ENCODE measurements at regions not wholly inside any gene's neighbourhood (a gene's known extent, or its start where the extent isn't known, plus 50 kb on each side); places are given as distances from the start of the nearest gene placed in this dataset.

GRCh38 chrX:112306027-112306426 lies 223.5 kb upstream of the TRPC5 start:
- no peak for TF ChIP-seq RAD21 (IDR thresholded peaks at IDR 0.05; ENCODE audit: low read depth)
- TF ChIP-seq MAX (IDR thresholded peaks at IDR 0.05): no peak
- no peak for TF ChIP-seq EP300 (IDR thresholded peaks at IDR 0.05; ENCODE audit: borderline replicate concordance)
- no peak for TF ChIP-seq TAF1 (IDR thresholded peaks at IDR 0.05; ENCODE audit: low read depth)
- TF ChIP-seq FOXM1 (IDR thresholded peaks at IDR 0.05; ENCODE audit: borderline replicate concordance, low read depth): no peak
- no peak for TF ChIP-seq USF1 (IDR thresholded peaks at IDR 0.05)

Data from Ishikawa (cell line).